ENCODE measurements at regions not wholly inside any gene's neighbourhood (a gene's known extent, or its start where the extent isn't known, plus 50 kb on each side); places are given as distances from the start of the nearest gene placed in this dataset.

- TF ChIP-seq CTCF (IDR thresholded peaks at IDR 0.05): no peak
- no peak for ATAC-seq (ENCODE audit: low FRiP score)
- DNase-seq (ENCODE audit: low spot score): no peak
Observed at GRCh38 chr4:125770814-125771398, 456.2 kb downstream of the FAT4 start.

- DNase-seq (ENCODE audit: low spot score): no peak
- no peak for TF ChIP-seq CTCF (IDR thresholded peaks at IDR 0.05)
- no peak for ATAC-seq (ENCODE audit: low FRiP score)
Observed at GRCh38 chr4:125772680-125773079, 457.9 kb downstream of the FAT4 start.

- ATAC-seq (ENCODE audit: low FRiP score) (no peak), DNase-seq (ENCODE audit: low spot score) (no peak)
- no peak for TF ChIP-seq CTCF (IDR thresholded peaks at IDR 0.05)
Observed at GRCh38 chr4:125773502-125773901, 458.7 kb downstream of the FAT4 start.

GRCh38 chr4:125773931-125774330, 459.2 kb downstream of the FAT4 start:
- DNase-seq (ENCODE audit: low spot score) (no peak), ATAC-seq (ENCODE audit: low FRiP score) (no peak)
- no peak for TF ChIP-seq CTCF (IDR thresholded peaks at IDR 0.05)

GRCh38 chr4:125776146-125776545, 461.4 kb downstream of the FAT4 start:
- ATAC-seq (ENCODE audit: low FRiP score) (no peak), DNase-seq (ENCODE audit: low spot score) (no peak)
- TF ChIP-seq CTCF (IDR thresholded peaks at IDR 0.05): no peak

GRCh38 chr4:125780164-125780563, 465.4 kb downstream of the FAT4 start:
- TF ChIP-seq CTCF (IDR thresholded peaks at IDR 0.05): no peak
- DNase-seq (ENCODE audit: low spot score) (no peak), ATAC-seq (ENCODE audit: low FRiP score) (no peak)

GRCh38 chr4:125780747-125781146, 466.0 kb downstream of the FAT4 start:
- ATAC-seq (ENCODE audit: low FRiP score): no peak
- no peak for DNase-seq (ENCODE audit: low spot score)
- TF ChIP-seq CTCF (IDR thresholded peaks at IDR 0.05): no peak

Measured in omental fat pad (tissue), 3 donors.